Mesodermal cell (in vitro differentiated cells): ENCODE measurements at regions not wholly inside any gene's neighbourhood (a gene's known extent, or its start where the extent isn't known, plus 50 kb on each side); places are given as distances from the start of the nearest gene placed in this dataset.

ENCODE experiments used
- H3K27ac ChIP-seq: 2 replicates; pipeline ENCODE4 v1.7.0; 2013; ENCODE audit warnings: mild to moderate bottlenecking, low read depth, low read length, moderate library complexity; ENCODE audit not compliant: severe bottlenecking
- H3K36me3 ChIP-seq: 2 replicates; pipeline ENCODE4 v1.7.1; 2013; ENCODE audit warnings: mild to moderate bottlenecking, low read length, moderate library complexity; ENCODE audit not compliant: control insufficient read depth, insufficient read depth
- H3K4me1 ChIP-seq: one replicate; pipeline ENCODE4 v1.7.1; 2013; ENCODE audit warnings: mild to moderate bottlenecking, low read length; ENCODE audit not compliant: insufficient read depth, control insufficient read depth, poor library complexity, severe bottlenecking
- H3K4me3 ChIP-seq: 2 replicates; pipeline ENCODE4 v1.7.0; 2013; ENCODE audit warnings: low read length, control low read depth, mild to moderate bottlenecking; ENCODE audit not compliant: insufficient read depth, poor library complexity, severe bottlenecking; ENCODE audit errors: extremely low read depth
- H3K9me3 ChIP-seq: 2 replicates; pipeline ENCODE4 v1.7.1; 2013; ENCODE audit warnings: mild to moderate bottlenecking, low read length, moderate library complexity; ENCODE audit not compliant: control insufficient read depth
- WGBS, 2 experiments: methylation state at CpG; one replicate each; pipeline ENCODE4 v1.1.5; 2013; ENCODE audit warnings: missing lambda C conversion rate in 2 of 2; ENCODE audit not compliant: insufficient coverage in 2 of 2; 5-methylcytosine and 5-hydroxymethylcytosine counted together

GRCh38 chr2:10246831-10247230, 55.9 kb upstream of the HPCAL1 start:
- WGBS, 2 experiments = 88 to 100% methylated on average over 2 to 5 of the region's 5 CpGs
- H3K4me1 ChIP-seq = no peaks in the 10 kb centered on the region
- H3K9me3 ChIP-seq = no peaks in the 10 kb centered on the region
- H3K27ac ChIP-seq = no peak overlapping the region
- H3K36me3 ChIP-seq = no peaks in the 10 kb centered on the region
- H3K4me3 ChIP-seq = no peak overlapping the region

GRCh38 chr2:10249798-10250197, 52.9 kb upstream of the HPCAL1 start:
- WGBS, 2 experiments = 83% methylated on average over 1 of the region's 1 CpG; no CpG with 5 or more reads in 1 of the 2 experiments
- H3K4me3 ChIP-seq = no peak overlapping the region
- no peak overlapping the region for H3K27ac ChIP-seq
- H3K9me3 ChIP-seq = no peaks in the 10 kb centered on the region
- no peaks in the 10 kb centered on the region for H3K36me3 ChIP-seq
- no peaks in the 10 kb centered on the region for H3K4me1 ChIP-seq

GRCh38 chr2:10252224-10252623, 50.5 kb upstream of the HPCAL1 start:
- H3K9me3 ChIP-seq = no peaks in the 10 kb centered on the region
- H3K27ac ChIP-seq = no peak overlapping the region
- no peaks in the 10 kb centered on the region for H3K36me3 ChIP-seq
- H3K4me3 ChIP-seq = no peak overlapping the region
- 100% methylated on average over 2 of the region's 2 CpGs for WGBS, 2 experiments
- no peaks in the 10 kb centered on the region for H3K4me1 ChIP-seq

- Histone ChIP-seq H3K4me1 (no peaks in the 10 kb centered on the region), H3K9me3 (no peaks in the 10 kb centered on the region), H3K27ac (no peak overlapping the region), H3K4me3 (no peak overlapping the region), H3K36me3 (no peaks in the 10 kb centered on the region)
- no CpG with 5 or more reads among the region's 3 CpGs for WGBS, 2 experiments
Observed at GRCh38 chr2:10252661-10253060, 50.0 kb upstream of the HPCAL1 start.
